Gastroesophageal sphincter (tissue), 4 donors: ENCODE measurements at regions not wholly inside any gene's neighbourhood (a gene's known extent, or its start where the extent isn't known, plus 50 kb on each side); places are given as distances from the start of the nearest gene placed in this dataset.
"Not testable (repeated sequence)": the region's sequence is repeated elsewhere in the genome, so short reads cannot be mapped to it uniquely, and the experiment has no call there.

ENCODE experiments used
- ATAC-seq: fragments of 150-250 bp; one replicate; pipeline ENCODE4 v1.9.1; 2016; ENCODE audit warnings: mild to moderate bottlenecking, moderate library complexity
- H3K27ac ChIP-seq, 4 donors: fragments of 200-600 bp; sonication (generic) in 3 of 4; 1 replicate in 3 of 4; 2 replicates in 1 of 4; pipeline ENCODE4 v1.5.1; 2016 to 2019
- H3K27me3 ChIP-seq: fragments of 200-600 bp; sonication (generic); one replicate; pipeline ENCODE4 v1.5.1; 2019
- H3K36me3 ChIP-seq, 2 donors: fragments of 200-600 bp; sonication (generic); one replicate each; pipeline ENCODE4 v1.5.1; 2019; ENCODE audit warnings: control low read depth in 1 of 2
- H3K4me1 ChIP-seq, 3 donors: fragments of 200-600 bp; sonication (generic); 1 replicate in 2 of 3; 2 replicates in 1 of 3; pipeline ENCODE4 v1.5.1; 2016 to 2019; ENCODE audit warnings: control low read depth in 2 of 3
- H3K4me3 ChIP-seq, 2 donors: fragments of 200-600 bp; sonication (generic); one replicate each; pipeline ENCODE4 v1.5.1; 2019; ENCODE audit warnings: mild to moderate bottlenecking in 1 of 2, moderate library complexity in 1 of 2
- H3K9me3 ChIP-seq, 3 donors: fragments of 200-600 bp; sonication (generic); one replicate each; pipeline ENCODE4 v1.5.1; 2017 to 2019; ENCODE audit warnings: control low read depth in 2 of 3
- EP300 ChIP-seq: sonication (generic); formaldehyde crosslinking; IDR thresholded peaks from one replicate; pipeline ENCODE4 v1.6.1; 2017; ENCODE audit warnings: antibody characterized with exemption, mild to moderate bottlenecking
- POLR2A ChIP-seq, 2 donors: fragments of 450-650 bp; IDR thresholded peaks; one replicate each; pipeline ENCODE4 v1.6.1; 2017; ENCODE audit warnings: antibody characterized with exemption in 2 of 2, mild to moderate bottlenecking in 2 of 2, moderate library complexity in 1 of 2
- POLR2AphosphoS5 ChIP-seq: sonication (generic); formaldehyde crosslinking; IDR thresholded peaks from one replicate; pipeline ENCODE4 v1.6.1; 2017; ENCODE audit warnings: antibody characterized with exemption
- WGBS, 2 donors: methylation state at CpG; one replicate each; pipeline ENCODE4 v1.1.5; 2018; ENCODE audit warnings: low coverage in 1 of 2; 5-methylcytosine and 5-hydroxymethylcytosine counted together
- TF ChIP-seq, protein P1 (sequence below), 4 experiments: fragments of 200-600 bp in 2 of 4; fragments of 450-650 bp in 2 of 4; sonication (generic) in 1 of 4; IDR thresholded peaks; one replicate each; pipeline ENCODE4 v1.5.1; 2017 to 2019; ENCODE audit warnings: antibody characterized with exemption in 4 of 4, mild to moderate bottlenecking in 2 of 4, moderate library complexity in 2 of 4

- TF ChIP-seq, protein P1, sequence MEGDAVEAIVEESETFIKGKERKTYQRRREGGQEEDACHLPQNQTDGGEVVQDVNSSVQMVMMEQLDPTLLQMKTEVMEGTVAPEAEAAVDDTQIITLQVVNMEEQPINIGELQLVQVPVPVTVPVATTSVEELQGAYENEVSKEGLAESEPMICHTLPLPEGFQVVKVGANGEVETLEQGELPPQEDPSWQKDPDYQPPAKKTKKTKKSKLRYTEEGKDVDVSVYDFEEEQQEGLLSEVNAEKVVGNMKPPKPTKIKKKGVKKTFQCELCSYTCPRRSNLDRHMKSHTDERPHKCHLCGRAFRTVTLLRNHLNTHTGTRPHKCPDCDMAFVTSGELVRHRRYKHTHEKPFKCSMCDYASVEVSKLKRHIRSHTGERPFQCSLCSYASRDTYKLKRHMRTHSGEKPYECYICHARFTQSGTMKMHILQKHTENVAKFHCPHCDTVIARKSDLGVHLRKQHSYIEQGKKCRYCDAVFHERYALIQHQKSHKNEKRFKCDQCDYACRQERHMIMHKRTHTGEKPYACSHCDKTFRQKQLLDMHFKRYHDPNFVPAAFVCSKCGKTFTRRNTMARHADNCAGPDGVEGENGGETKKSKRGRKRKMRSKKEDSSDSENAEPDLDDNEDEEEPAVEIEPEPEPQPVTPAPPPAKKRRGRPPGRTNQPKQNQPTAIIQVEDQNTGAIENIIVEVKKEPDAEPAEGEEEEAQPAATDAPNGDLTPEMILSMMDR (IDR thresholded peaks at IDR 0.05) = no peak
- TF ChIP-seq POLR2A (IDR thresholded peaks at IDR 0.05) (no peak), EP300 (no peak), POLR2AphosphoS5 (no peak)
- H3K36me3 ChIP-seq = no peaks in the 10 kb centered on the region
- H3K27ac ChIP-seq = no peak overlapping the region
- no peaks in the 10 kb centered on the region for H3K4me1 ChIP-seq
- WGBS, 2 donors = 71 to 88% methylated on average over 4 to 11 of the region's 27 CpGs
- ATAC-seq = peak; percentile 57
- no peaks in the 10 kb centered on the region for H3K9me3 ChIP-seq
- H3K27me3 ChIP-seq = no peaks in the 10 kb centered on the region
- no peak overlapping the region for H3K4me3 ChIP-seq
Measured at GRCh38 chr18:8990276-8991031, 112.0 kb upstream of the NDUFV2 start.

GRCh38 chr18:8991155-8991554 is 111.3 kb upstream of the NDUFV2 start:
- no peak overlapping the region for H3K27ac ChIP-seq
- no peaks in the 10 kb centered on the region for H3K27me3 ChIP-seq
- H3K4me3 ChIP-seq = no peak overlapping the region
- H3K36me3 ChIP-seq = no peaks in the 10 kb centered on the region
- no peak for ATAC-seq
- no peaks in the 10 kb centered on the region for H3K9me3 ChIP-seq
- no peak for TF ChIP-seq POLR2A (IDR thresholded peaks at IDR 0.05)
- TF ChIP-seq, protein P1 (IDR thresholded peaks at IDR 0.05) = no peak
- no peak for TF ChIP-seq EP300
- TF ChIP-seq POLR2AphosphoS5 = no peak
- no peaks in the 10 kb centered on the region for H3K4me1 ChIP-seq
- 62% methylated on average over 2 of the region's 2 CpGs; no CpG with 5 or more reads in 1 of the 2 donors for WGBS, 2 donors

GRCh38 chr18:8992500-8992899 is 110.0 kb upstream of the NDUFV2 start:
- ATAC-seq, H3K36me3 ChIP-seq, H3K9me3 ChIP-seq, H3K27ac ChIP-seq, H3K4me3 ChIP-seq, H3K4me1 ChIP-seq, H3K27me3 ChIP-seq: not testable (repeated sequence)
- 94% methylated on average over 4 of the region's 4 CpGs; no CpG with 5 or more reads in 1 of the 2 donors for WGBS, 2 donors

- Histone ChIP-seq H3K27ac (no peak overlapping the region), H3K9me3 (peaks cover 0 to 6% (median 0%) of the 10 kb centered on the region in 3 donors), H3K4me1 (no peaks in the 10 kb centered on the region), H3K36me3 (no peaks in the 10 kb centered on the region), H3K4me3 (no peak overlapping the region), H3K27me3 (no peaks in the 10 kb centered on the region)
- TF ChIP-seq POLR2AphosphoS5 (no peak), POLR2A (IDR thresholded peaks at IDR 0.05) (no peak), EP300 (no peak)
- TF ChIP-seq, protein P1 (IDR thresholded peaks at IDR 0.05) = no peak
- no peak for ATAC-seq
- WGBS, 2 donors = 50 to 77% methylated on average over 2 of the region's 2 CpGs
Measured at GRCh38 chr18:8994603-8995002, 107.9 kb upstream of the NDUFV2 start.

GRCh38 chr18:8995096-8995495 is 107.4 kb upstream of the NDUFV2 start:
- 66 to 86% methylated on average over 3 of the region's 3 CpGs for WGBS, 2 donors
- H3K27me3 ChIP-seq = no peaks in the 10 kb centered on the region
- peaks cover 0 to 6% (median 0%) of the 10 kb centered on the region in 3 donors for H3K9me3 ChIP-seq
- H3K4me1 ChIP-seq = no peaks in the 10 kb centered on the region
- H3K4me3 ChIP-seq = no peak overlapping the region
- no peaks in the 10 kb centered on the region for H3K36me3 ChIP-seq
- no peak for ATAC-seq
- H3K27ac ChIP-seq = no peak overlapping the region
- TF ChIP-seq EP300 (no peak), POLR2AphosphoS5 (no peak), POLR2A (IDR thresholded peaks at IDR 0.05) (no peak)
- TF ChIP-seq, protein P1 (IDR thresholded peaks at IDR 0.05) = no peak
